T-helper 1 cell treated with Interleukin-12 subunit alpha and Interleukin-12 subunit beta and Interleukin-4 antibody, amounts not matched to agents 30 ng/mL and 1 ng/mL, for 36 hours (primary cell): ENCODE measurements at regions not wholly inside any gene's neighbourhood (a gene's known extent, or its start where the extent isn't known, plus 50 kb on each side); places are given as distances from the start of the nearest gene placed in this dataset.
"Not testable (repeated sequence)": the region's sequence is repeated elsewhere in the genome, so short reads cannot be mapped to it uniquely, and the experiment has no call there.

Source experiments
- intact Hi-C: fragments of 100-400 bp; cut with micrococcal nuclease; formaldehyde crosslinking; loops from one replicate; pipeline ENCODE4 v1.15.1; 2024

- intact Hi-C loops, result no loop called here
These were observed 92.5 kb upstream of the RORB start for GRCh38 chr9:74404620-74405019.

DNA sequence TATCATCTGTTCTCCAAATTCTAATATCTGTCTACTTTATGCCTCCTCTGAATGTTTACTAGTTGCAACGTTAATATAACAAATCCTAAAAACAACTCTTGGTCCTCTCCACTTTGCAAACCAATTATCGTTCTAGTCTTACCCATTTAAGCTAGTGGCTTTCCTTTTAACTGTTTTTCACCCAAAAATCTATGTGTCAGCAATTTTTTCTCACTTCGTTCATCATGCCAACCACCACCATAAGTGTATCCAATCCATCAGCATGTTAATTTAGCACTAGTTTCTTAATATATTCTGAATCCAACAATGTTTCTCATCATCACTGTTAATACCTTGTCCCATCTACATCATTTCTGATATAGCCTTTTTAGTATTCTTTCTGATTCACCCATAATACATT is 90.0 kb upstream of the RORB start:
- intact Hi-C loops, result no loop called here

GRCh38 chr9:74412236-74412979 is 84.7 kb upstream of the RORB start:
- intact Hi-C loops, result no loop called here

- intact Hi-C loops, result no loop called here
These were observed 83.3 kb upstream of the RORB start for GRCh38 chr9:74413876-74414275.

GRCh38 chr9:74414325-74414724 is 82.8 kb upstream of the RORB start:
- intact Hi-C loops, result no loop called here

DNA sequence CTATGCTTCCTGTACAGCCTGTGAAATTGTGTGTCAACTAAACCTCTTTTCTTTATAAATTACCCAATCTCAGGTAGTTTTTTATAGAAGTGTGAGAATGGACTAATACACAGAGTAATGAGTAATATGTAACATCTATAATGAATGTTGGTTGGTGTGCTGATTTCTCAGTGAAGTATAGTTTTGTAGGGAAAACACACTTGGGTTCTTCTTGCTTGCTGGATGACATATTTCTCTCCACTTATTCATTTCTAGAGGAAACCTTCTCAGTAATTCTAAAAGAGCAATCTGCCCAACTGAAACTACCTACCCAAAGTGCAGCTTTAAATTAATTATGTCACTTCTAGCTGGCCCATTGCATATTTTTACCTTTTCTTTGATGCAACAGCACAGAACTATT is 81.1 kb upstream of the RORB start:
- intact Hi-C loops, result no loop called here

DNA sequence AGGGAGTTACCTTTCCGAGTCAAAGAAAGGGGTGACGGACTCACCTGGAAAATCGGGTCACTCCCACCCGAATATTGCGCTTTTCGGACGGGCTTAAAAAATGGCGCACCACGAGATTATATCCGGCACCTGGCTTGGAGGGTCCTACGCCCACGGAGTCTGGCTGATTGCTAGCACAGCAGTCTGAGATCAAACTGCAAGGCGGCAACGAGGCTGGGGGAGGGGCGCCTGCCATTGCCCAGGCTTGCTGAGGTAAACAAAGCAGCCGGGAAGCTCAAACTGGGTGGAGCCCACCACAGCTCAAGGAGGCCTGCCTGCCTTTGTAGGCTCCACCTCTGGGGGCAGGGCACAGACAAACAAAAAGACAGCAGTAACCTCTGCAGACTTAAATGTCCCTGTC is 72.6 kb upstream of the RORB start:
- intact Hi-C loops, result not testable (repeated sequence)

- intact Hi-C loops, result no loop called here
These were observed 65.7 kb upstream of the RORB start for GRCh38 chr9:74431467-74431866.

DNA sequence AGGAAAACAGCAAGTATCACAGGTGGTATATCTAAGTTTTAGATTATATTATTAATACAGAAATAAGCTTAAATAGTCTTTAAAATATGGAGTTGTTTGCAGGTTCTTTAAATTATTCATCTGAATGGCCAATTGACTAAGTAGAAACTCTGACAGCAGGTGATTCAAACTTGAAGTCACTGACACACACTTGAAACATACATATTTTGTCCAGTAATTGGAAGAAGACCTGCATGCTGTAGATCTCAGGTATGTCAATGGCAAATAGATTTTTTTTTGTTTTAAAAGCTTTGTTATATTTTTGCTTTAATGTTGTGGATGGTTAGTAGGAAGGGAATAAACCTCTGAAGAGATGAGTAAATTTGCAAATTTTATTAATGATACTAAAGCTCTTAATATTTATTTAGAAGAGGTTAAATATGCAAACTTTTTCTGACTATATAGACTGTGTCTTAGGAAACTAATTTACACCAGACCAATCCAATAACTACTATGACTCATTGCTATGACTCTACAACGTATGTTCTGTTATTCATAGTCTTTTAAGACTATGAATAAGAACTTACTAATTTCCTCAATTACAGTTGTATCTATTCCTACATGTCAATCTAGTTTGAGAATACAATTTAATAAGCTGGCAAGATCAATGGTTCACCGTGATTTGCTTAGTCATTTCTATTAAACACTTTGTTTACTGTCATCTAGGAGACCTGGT is 53.9 kb upstream of the RORB start:
- intact Hi-C loops, result no loop called here

DNA sequence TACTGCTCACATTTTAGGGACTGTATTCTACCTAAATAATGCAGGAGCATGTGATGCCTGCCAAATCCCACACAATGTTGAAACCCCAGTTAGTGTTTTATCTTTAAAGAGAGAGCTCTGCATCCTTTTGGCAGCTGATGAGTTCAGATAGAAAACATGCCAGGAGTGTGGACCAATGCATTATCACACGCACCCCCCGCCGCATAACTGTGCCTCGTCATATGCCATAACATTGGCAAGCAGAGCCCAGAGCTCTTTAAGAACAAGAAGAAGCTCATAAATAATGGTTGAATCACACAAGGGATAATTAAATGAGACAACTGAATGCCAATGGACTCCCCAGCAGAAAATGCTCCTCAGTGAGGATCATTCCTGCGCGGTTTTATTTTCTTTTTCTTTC is 52.8 kb upstream of the RORB start:
- intact Hi-C loops, result no loop called here
